GM12878 (cell line): ENCODE measurements at regions not wholly inside any gene's neighbourhood (a gene's known extent, or its start where the extent isn't known, plus 50 kb on each side); places are given as distances from the start of the nearest gene placed in this dataset.

Source experiments
- ATAC-seq: fragments of 200-7000 bp; cut with Tn5 transposase; 3 replicates; pipeline ENCODE4 v1.9.1; 2020; ENCODE audit warnings: mild to moderate bottlenecking, moderate library complexity
- BruUV-seq: library from RNA; stranded (reverse); fragments of 400-500 nt; replicated peaks from 2 replicates; lab custom pipeline; 2021; lab: Mats Ljungman, UMichigan
- CTCF ChIA-PET: fragments of 300-600 bp; sonication (Branson Sonifier 250); formaldehyde crosslinking; extraction: SDS; loops from one replicate; lab custom pipeline; 2021; ENCODE audit warnings: inconsistent platforms; lab: Yijun Ruan, JAX
- POLR2A ChIA-PET: fragments of 350-600 bp; formaldehyde crosslinking; extraction: SDS; loops from one replicate; lab custom pipeline; 2021; ENCODE audit warnings: inconsistent platforms; lab: Charles Lee
- RAD21 ChIA-PET: fragments of 300-600 bp; sonication (Branson Sonifier 250); formaldehyde crosslinking; loops from one replicate; lab custom pipeline; 2023; ENCODE audit warnings: antibody characterized with exemption; ENCODE audit not compliant: unreplicated experiment; lab: Charles Lee
- SMC1A ChIA-PET: fragments of 300-600 bp; sonication (Branson Sonifier 250); formaldehyde crosslinking; loops from one replicate; lab custom pipeline; 2023; ENCODE audit not compliant: unreplicated experiment, uncharacterized antibody; lab: Charles Lee
- DNase-seq: peaks from one replicate; pipeline ENCODE4 v3.0.0-alpha.2; 2011; ENCODE audit warnings: low read depth, low spot score
- FAIRE-seq: peaks from 3 replicates; lab custom pipeline; 2011; peaks lifted over from hg19 to GRCh38; lab: Jason Lieb, UNC
- H2AFZ ChIP-seq: 2 replicates; pipeline ENCODE4 v1.6.0; 2011; ENCODE audit warnings: low read depth, low read length, control low read depth; ENCODE audit not compliant: control insufficient read depth
- H3K27ac ChIP-seq: 2 replicates; pipeline ENCODE4 v1.5.1; 2011; ENCODE audit warnings: control low read depth; ENCODE audit not compliant: control insufficient read depth, insufficient read depth
- H3K27me3 ChIP-seq, 2 experiments: replicated peaks in 1 of 2; 2 replicates each; pipeline versions ENCODE4 v1.6.0 to v1.6.1; 2011; ENCODE audit warnings: low read length in 1 of 2; ENCODE audit not compliant: control insufficient read depth in 2 of 2, insufficient read depth in 2 of 2
- H3K36me3 ChIP-seq, 2 experiments: 2 replicates each; pipeline ENCODE4 v1.5.1; 2011; ENCODE audit warnings: low read length in 1 of 2; ENCODE audit not compliant: control insufficient read depth in 2 of 2, insufficient read depth in 2 of 2
- H3K4me1 ChIP-seq: 2 replicates; pipeline ENCODE4 v1.6.1; 2011; ENCODE audit warnings: mild to moderate bottlenecking, low read length, moderate library complexity, mixed read lengths; ENCODE audit not compliant: control insufficient read depth, insufficient read depth
- H3K4me2 ChIP-seq: 2 replicates; pipeline ENCODE4 v1.6.0; 2011; ENCODE audit warnings: control low read depth; ENCODE audit not compliant: control insufficient read depth, insufficient read depth
- H3K4me3 ChIP-seq: fragments of 200-600 bp; sonication (generic); 2 replicates; pipeline ENCODE4 v1.5.1; 2016
- H3K79me2 ChIP-seq: 2 replicates; pipeline ENCODE4 v1.6.0; 2011; ENCODE audit warnings: low read length; ENCODE audit not compliant: control insufficient read depth, insufficient read depth
- H3K9ac ChIP-seq: 2 replicates; pipeline ENCODE4 v1.8.0; 2011; ENCODE audit warnings: low read length, control low read depth, mixed read lengths; ENCODE audit not compliant: control insufficient read depth, insufficient read depth
- H3K9me3 ChIP-seq: replicated peaks from 3 replicates; pipeline ENCODE4 v1.5.1; 2011; ENCODE audit warnings: mild to moderate bottlenecking, low read length; ENCODE audit not compliant: control insufficient read depth, insufficient read depth
- H4K20me1 ChIP-seq: 2 replicates; pipeline ENCODE4 v1.6.0; 2011; ENCODE audit not compliant: control insufficient read depth, insufficient read depth
- GABPA ChIP-seq: IDR thresholded peaks from 2 replicates; pipeline ENCODE4 v1.6.1; 2014; ENCODE audit warnings: antibody characterized with exemption, low read depth, mild to moderate bottlenecking, inconsistent platforms
- PKNOX1 ChIP-seq: fragments of 450-650 bp; IDR thresholded peaks from 2 replicates; pipeline ENCODE4 v1.6.1; 2016; ENCODE audit warnings: mild to moderate bottlenecking
- REST ChIP-seq: IDR thresholded peaks from 2 replicates; pipeline ENCODE4 v1.6.1; 2012; ENCODE audit warnings: mild to moderate bottlenecking, low read depth, low read length
- ZNF687 ChIP-seq: fragments of 450-650 bp; IDR thresholded peaks from 2 replicates; pipeline ENCODE4 v1.6.1; 2017; ENCODE audit warnings: mild to moderate bottlenecking, moderate library complexity
- whole genome bisulfite sequencing: methylation state at CpG from one replicate; pipeline ENCODE4 v1.1.6; 2016; ENCODE audit warnings: low lambda C conversion rate; ENCODE audit not compliant: insufficient replicate concordance, insufficient coverage; ENCODE audit errors: missing lambda C conversion rate; 5-methylcytosine and 5-hydroxymethylcytosine counted together
- in situ Hi-C: fragments of 300-500 bp; cut with MboI; formaldehyde crosslinking; loops from 9 replicates; pipeline ENCODE4 v1.14.3; 2018; ENCODE audit warnings: mixed read lengths
- intact Hi-C: fragments of 100-400 bp; cut with micrococcal nuclease; formaldehyde crosslinking; loops from one replicate; pipeline ENCODE4 v1.14.2; 2022; ENCODE audit not compliant: unreplicated experiment

GRCh38 chr2:122206101-122206500, 450.6 kb downstream of the TSN start:
- Histone ChIP-seq H3K36me3 (no peaks in the 10 kb centered on the region), H3K9me3 (no peaks in the 10 kb centered on the region), H3K27ac (no peak overlapping the region), H3K4me1 (no peaks in the 10 kb centered on the region), H3K4me3 (no peak overlapping the region), H3K9ac (no peak overlapping the region), H4K20me1 (no peaks in the 10 kb centered on the region), H3K79me2 (no peaks in the 10 kb centered on the region), H3K27me3 (no peaks in the 10 kb centered on the region; a peak in 1 of 4 replicates), H2AFZ (no peak overlapping the region), H3K4me2 (no peak overlapping the region)
- WGBS = 4% methylated on average over 3 of the region's 3 CpGs
- in situ Hi-C loops = no loop called here
- BruUV-seq = no TSS peak
- DNase-seq = no peak
- no peak for ATAC-seq
- POLR2A ChIA-PET = no interaction called here
- TF ChIP-seq PKNOX1 (no peak), GABPA (no peak), ZNF687 (no peak), REST (no peak)
- SMC1A ChIA-PET = no interaction called here
- RAD21 ChIA-PET = no interaction called here
- intact Hi-C loops = no loop called here
- no peak for FAIRE-seq
- CTCF ChIA-PET = no interaction called here
